Choroid plexus epithelial cell (primary cell): ENCODE measurements at regions not wholly inside any gene's neighbourhood (a gene's known extent, or its start where the extent isn't known, plus 50 kb on each side); places are given as distances from the start of the nearest gene placed in this dataset.
"Not testable (repeated sequence)": the region's sequence is repeated elsewhere in the genome, so short reads cannot be mapped to it uniquely, and the experiment has no call there.

Experiments
- DNase-seq: peaks from one replicate; pipeline ENCODE4 v3.0.0-alpha.2; 2010; ENCODE audit warnings: low read depth
- H3K4me3 ChIP-seq: 2 replicates; pipeline ENCODE4 v1.5.1; 2011; ENCODE audit warnings: low read depth, mild to moderate bottlenecking, control low read depth, low read length, moderate library complexity
- CTCF ChIP-seq: conservative IDR thresholded peaks from 2 replicates; pipeline ENCODE4 v1.5.1; 2011; ENCODE audit warnings: low read depth, mild to moderate bottlenecking, control low read depth, inconsistent platforms, low read length, moderate library complexity

DNA sequence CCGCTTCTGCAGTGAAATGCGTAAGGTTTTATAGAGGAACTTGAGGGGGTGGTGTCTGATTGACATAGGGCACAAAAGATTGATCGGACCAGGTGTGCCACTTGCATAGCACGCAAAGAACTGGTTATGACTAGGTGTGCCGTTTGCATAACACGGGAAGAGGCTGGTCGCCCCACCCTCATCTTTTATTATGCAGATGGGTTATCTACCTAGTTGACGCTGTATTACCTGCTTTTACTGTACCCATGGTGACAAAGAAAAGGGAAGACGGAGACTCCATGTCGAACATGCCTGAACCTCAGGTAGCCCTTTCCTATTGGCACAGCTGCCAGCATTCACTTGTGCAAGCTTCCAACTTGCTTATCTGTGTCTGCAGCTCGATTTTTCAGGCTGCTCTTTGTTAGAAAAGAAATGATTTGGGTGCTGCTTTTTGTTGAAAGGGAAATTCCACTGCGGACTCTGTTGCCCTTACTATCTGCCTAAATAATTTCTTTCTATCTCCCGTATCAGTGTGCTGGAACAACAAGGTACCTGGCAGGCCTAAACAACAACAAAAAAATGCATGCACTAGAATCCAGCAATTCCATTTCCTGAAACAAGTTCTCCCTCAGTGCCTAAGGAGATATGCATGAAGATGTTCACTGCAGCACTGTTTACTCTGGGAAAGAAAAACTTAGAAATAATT is 194.4 kb upstream of the KAZN start:
- no peak for DNase-seq
- H3K4me3 ChIP-seq, result no peak overlapping the region
- no peak for TF ChIP-seq CTCF

- no peak overlapping the region for H3K4me3 ChIP-seq
- no peak for DNase-seq
- no peak for TF ChIP-seq CTCF
Measured at GRCh38 chr1:14404862-14405301, 193.6 kb upstream of the KAZN start.

- no peak for TF ChIP-seq CTCF
- no peak for DNase-seq
- no peak overlapping the region for H3K4me3 ChIP-seq
Measured at GRCh38 chr1:14412235-14412634, 186.2 kb upstream of the KAZN start.

- no peak for TF ChIP-seq CTCF
- peak; percentile 37 for DNase-seq
- no peak overlapping the region for H3K4me3 ChIP-seq
Measured at GRCh38 chr1:14413819-14414490, 184.5 kb upstream of the KAZN start.

- DNase-seq, result no peak
- peak; percentile 11 for TF ChIP-seq CTCF
- H3K4me3 ChIP-seq, result no peak overlapping the region
Measured at GRCh38 chr1:14415396-14415795, 183.1 kb upstream of the KAZN start.

- DNase-seq, H3K4me3 ChIP-seq: not testable (repeated sequence)
Measured at GRCh38 chr1:14419778-14420218, 178.7 kb upstream of the KAZN start.

GRCh38 chr1:14420686-14421085 is 177.8 kb upstream of the KAZN start:
- no peak overlapping the region for H3K4me3 ChIP-seq
- DNase-seq, result no peak
- no peak for TF ChIP-seq CTCF
